Fibroblast of lung (primary cell): ENCODE measurements at regions not wholly inside any gene's neighbourhood (a gene's known extent, or its start where the extent isn't known, plus 50 kb on each side); places are given as distances from the start of the nearest gene placed in this dataset.

Experiments used
- DNase-seq, 2 donors: peaks; one replicate each; pipeline versions ENCODE4 v3.0.0 to v3.0.0-alpha.2; 2010; ENCODE audit warnings: low read depth in 2 of 2
- H2AFZ ChIP-seq: 2 replicates; pipeline ENCODE4 v1.5.1; 2012; ENCODE audit warnings: low read length, control low read depth, inconsistent platforms
- H3K27ac ChIP-seq: 2 replicates; pipeline ENCODE4 v1.5.1; 2011; ENCODE audit warnings: low read length, control low read depth; ENCODE audit not compliant: insufficient read depth
- H3K27me3 ChIP-seq: 2 replicates; pipeline ENCODE4 v1.5.1; 2011; ENCODE audit warnings: mild to moderate bottlenecking, low read length; ENCODE audit not compliant: control insufficient read depth, insufficient read depth
- H3K36me3 ChIP-seq: 2 replicates; pipeline ENCODE4 v1.5.1; 2011; ENCODE audit warnings: low read length; ENCODE audit not compliant: control insufficient read depth, insufficient read depth
- H3K4me1 ChIP-seq: 2 replicates; pipeline ENCODE4 v1.5.1; 2011; ENCODE audit warnings: low read length; ENCODE audit not compliant: control insufficient read depth, insufficient read depth; ENCODE audit errors: extremely low read depth
- H3K4me2 ChIP-seq: 2 replicates; pipeline ENCODE4 v1.5.1; 2011; ENCODE audit warnings: low read length, control low read depth; ENCODE audit not compliant: insufficient read depth; ENCODE audit errors: extremely low read depth
- H3K4me3 ChIP-seq, 4 experiments: fragments of 200-600 bp in 1 of 4; sonication (generic) in 1 of 4; replicated peaks in 1 of 4; 2 replicates each; pipeline ENCODE4 v1.5.1; 2011 to 2016; ENCODE audit warnings: low read length in 4 of 4, low read depth in 3 of 4, mild to moderate bottlenecking in 3 of 4, control low read depth in 2 of 4, inconsistent platforms in 1 of 4, mixed read lengths in 1 of 4; ENCODE audit not compliant: insufficient read depth in 1 of 4; ENCODE audit errors: control extremely low read depth in 1 of 4
- H3K79me2 ChIP-seq: 2 replicates; pipeline ENCODE4 v1.5.1; 2012; ENCODE audit warnings: mild to moderate bottlenecking, low read length, inconsistent platforms; ENCODE audit not compliant: control insufficient read depth, insufficient read depth
- H3K9ac ChIP-seq: 2 replicates; pipeline ENCODE4 v1.5.1; 2011; ENCODE audit warnings: mild to moderate bottlenecking, low read length, control low read depth; ENCODE audit not compliant: insufficient read depth
- H3K9me3 ChIP-seq: 2 replicates; pipeline ENCODE4 v1.5.1; 2012; ENCODE audit warnings: low read depth, low read length; ENCODE audit not compliant: control insufficient read depth, insufficient read depth
- H4K20me1 ChIP-seq: 2 replicates; pipeline ENCODE4 v1.5.1; 2011; ENCODE audit warnings: low read length; ENCODE audit not compliant: control insufficient read depth, insufficient read depth; ENCODE audit errors: extremely low read depth
- CTCF ChIP-seq, 2 donors: IDR thresholded peaks in 1 of 2; conservative IDR thresholded peaks in 1 of 2; 1 replicate in 1 of 2; 2 replicates in 1 of 2; pipeline ENCODE4 v1.5.1; 2011 to 2012; ENCODE audit warnings: low read length in 2 of 2, control low read depth in 1 of 2, inconsistent platforms in 1 of 2, low read depth in 1 of 2, mild to moderate bottlenecking in 1 of 2
- EZH2 ChIP-seq: IDR thresholded peaks from 2 replicates; pipeline ENCODE4 v1.5.1; 2012; ENCODE audit warnings: low read length, control low read depth, mild to moderate bottlenecking; ENCODE audit errors: missing control alignments

GRCh38 chr16:48450367-48450766, 65.2 kb upstream of the SIAH1 start:
- no peak overlapping the region for H2AFZ ChIP-seq
- H3K27ac ChIP-seq: no peak overlapping the region
- no peak overlapping the region for H3K9ac ChIP-seq
- no peaks in the 10 kb centered on the region for H4K20me1 ChIP-seq
- peak; percentile 12 to 27 for DNase-seq
- peaks cover 5% of the 10 kb centered on the region for H3K4me1 ChIP-seq
- no peak overlapping the region for H3K4me2 ChIP-seq
- TF ChIP-seq CTCF (conservative IDR thresholded peaks at IDR 0.05 in 1 of 2, IDR thresholded peaks at IDR 0.05 in 1 of 2; ENCODE audit: low read depth in 1 of 2, low read length in 2 of 2) (no peak), EZH2 (no peak)
- no peak overlapping the region for H3K4me3 ChIP-seq
- H3K9me3 ChIP-seq: no peaks in the 10 kb centered on the region
- no peaks in the 10 kb centered on the region for H3K27me3 ChIP-seq
- no peaks in the 10 kb centered on the region for H3K36me3 ChIP-seq
- no peaks in the 10 kb centered on the region for H3K79me2 ChIP-seq

- Histone ChIP-seq H3K9ac (no peak overlapping the region), H3K36me3 (no peaks in the 10 kb centered on the region), H3K4me3 (no peak overlapping the region), H3K4me1 (peaks cover 13% of the 10 kb centered on the region), H3K4me2 (no peak overlapping the region), H4K20me1 (no peaks in the 10 kb centered on the region), H3K9me3 (no peaks in the 10 kb centered on the region), H3K79me2 (no peaks in the 10 kb centered on the region), H3K27ac (no peak overlapping the region), H3K27me3 (no peaks in the 10 kb centered on the region), H2AFZ (no peak overlapping the region)
- TF ChIP-seq CTCF (conservative IDR thresholded peaks at IDR 0.05 in 1 of 2, IDR thresholded peaks at IDR 0.05 in 1 of 2; ENCODE audit: low read depth in 1 of 2, low read length in 2 of 2) (no peak), EZH2 (no peak)
- DNase-seq: no peak
Observed at GRCh38 chr16:48448841-48449481, 63.7 kb upstream of the SIAH1 start.

- Histone ChIP-seq H3K79me2 (no peaks in the 10 kb centered on the region), H3K9me3 (no peaks in the 10 kb centered on the region), H3K4me1 (peaks cover 13% of the 10 kb centered on the region), H3K9ac (no peak overlapping the region), H3K36me3 (no peaks in the 10 kb centered on the region), H3K27me3 (no peaks in the 10 kb centered on the region), H3K4me2 (no peak overlapping the region), H3K27ac (no peak overlapping the region), H4K20me1 (no peaks in the 10 kb centered on the region), H3K4me3 (no peak overlapping the region), H2AFZ (no peak overlapping the region)
- DNase-seq: no peak
- no peak for TF ChIP-seq EZH2
Observed at GRCh38 chr16:48447940-48448536, 62.8 kb upstream of the SIAH1 start.
